ENCODE measurements at regions not wholly inside any gene's neighbourhood (a gene's known extent, or its start where the extent isn't known, plus 50 kb on each side); places are given as distances from the start of the nearest gene placed in this dataset.

DNA sequence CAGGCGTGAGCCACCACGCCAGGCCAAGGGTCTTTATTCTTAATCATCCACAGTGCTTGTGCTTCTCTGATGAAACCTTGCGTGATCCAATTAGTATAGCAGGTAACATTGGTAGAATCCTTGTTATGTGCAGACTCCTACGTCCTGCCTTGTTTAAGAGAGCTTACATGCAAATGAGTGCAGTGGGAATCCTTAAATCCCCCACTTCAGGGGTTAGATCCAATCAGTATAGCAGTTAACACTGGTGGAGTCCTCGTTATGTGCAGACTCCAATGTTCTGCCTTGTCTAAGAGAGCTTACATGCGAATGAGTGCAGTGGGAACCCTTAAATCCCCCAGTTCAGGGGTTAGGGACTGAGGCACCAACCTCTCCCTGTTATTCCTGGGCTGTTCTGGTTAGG lies 193.4 kb downstream of the SEMA6A start:
- TF ChIP-seq, protein P1, sequence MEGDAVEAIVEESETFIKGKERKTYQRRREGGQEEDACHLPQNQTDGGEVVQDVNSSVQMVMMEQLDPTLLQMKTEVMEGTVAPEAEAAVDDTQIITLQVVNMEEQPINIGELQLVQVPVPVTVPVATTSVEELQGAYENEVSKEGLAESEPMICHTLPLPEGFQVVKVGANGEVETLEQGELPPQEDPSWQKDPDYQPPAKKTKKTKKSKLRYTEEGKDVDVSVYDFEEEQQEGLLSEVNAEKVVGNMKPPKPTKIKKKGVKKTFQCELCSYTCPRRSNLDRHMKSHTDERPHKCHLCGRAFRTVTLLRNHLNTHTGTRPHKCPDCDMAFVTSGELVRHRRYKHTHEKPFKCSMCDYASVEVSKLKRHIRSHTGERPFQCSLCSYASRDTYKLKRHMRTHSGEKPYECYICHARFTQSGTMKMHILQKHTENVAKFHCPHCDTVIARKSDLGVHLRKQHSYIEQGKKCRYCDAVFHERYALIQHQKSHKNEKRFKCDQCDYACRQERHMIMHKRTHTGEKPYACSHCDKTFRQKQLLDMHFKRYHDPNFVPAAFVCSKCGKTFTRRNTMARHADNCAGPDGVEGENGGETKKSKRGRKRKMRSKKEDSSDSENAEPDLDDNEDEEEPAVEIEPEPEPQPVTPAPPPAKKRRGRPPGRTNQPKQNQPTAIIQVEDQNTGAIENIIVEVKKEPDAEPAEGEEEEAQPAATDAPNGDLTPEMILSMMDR (IDR thresholded peaks at IDR 0.05; ENCODE audit: insufficient read depth, low read depth, low read length) = no peak
- H3K4me3 ChIP-seq (ENCODE audit: low read depth, low read length) = no peak overlapping the region
- DNase-seq (ENCODE audit: low read depth) = no peak

DNA sequence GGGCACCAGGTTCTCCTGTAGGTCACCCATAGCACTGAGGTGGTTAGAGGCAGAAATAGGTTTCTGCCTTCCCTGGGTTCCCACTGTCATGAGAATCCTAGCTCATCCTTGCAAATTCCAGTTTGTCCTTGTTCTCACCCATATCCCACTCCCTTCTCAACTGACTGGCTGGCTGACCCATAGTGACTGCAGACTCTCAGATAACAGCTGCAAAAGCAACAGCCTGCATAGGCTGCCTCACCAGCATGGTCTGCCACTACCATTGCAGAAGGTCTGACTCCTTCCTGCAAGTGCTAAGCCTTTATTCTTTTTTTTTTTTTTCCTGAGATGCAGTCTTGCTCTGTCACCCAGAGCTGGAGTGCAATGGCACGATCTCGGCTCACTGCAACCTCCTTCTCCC lies 194.0 kb downstream of the SEMA6A start:
- TF ChIP-seq, protein P1 (IDR thresholded peaks at IDR 0.05; ENCODE audit: insufficient read depth, low read depth, low read length) = no peak
- no peak for DNase-seq (ENCODE audit: low read depth)
- H3K4me3 ChIP-seq (ENCODE audit: low read depth, low read length) = no peak overlapping the region

DNA sequence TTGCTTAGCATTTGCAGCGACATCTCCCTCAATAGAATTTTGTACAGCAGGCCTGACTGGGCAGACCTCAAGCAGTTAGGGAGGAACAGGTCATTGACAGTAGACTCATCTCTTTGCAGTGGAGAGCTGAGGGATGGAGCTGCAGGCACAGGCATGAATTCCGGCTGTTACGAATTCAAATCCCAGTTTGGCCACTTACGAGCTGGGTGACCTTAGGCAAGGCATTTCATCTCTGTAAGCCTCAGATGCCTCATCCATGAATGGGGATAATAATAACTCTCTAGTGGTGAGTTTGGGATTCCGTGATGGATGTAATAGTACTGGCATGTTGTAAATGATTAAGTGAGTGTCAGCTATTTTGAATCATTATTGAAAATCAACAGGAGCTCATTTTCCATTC lies 195.3 kb downstream of the SEMA6A start:
- DNase-seq (ENCODE audit: low read depth) = no peak
- no peak overlapping the region for H3K4me3 ChIP-seq (ENCODE audit: low read depth, low read length)
- TF ChIP-seq, protein P1 (IDR thresholded peaks at IDR 0.05; ENCODE audit: insufficient read depth, low read depth, low read length) = no peak

DNA sequence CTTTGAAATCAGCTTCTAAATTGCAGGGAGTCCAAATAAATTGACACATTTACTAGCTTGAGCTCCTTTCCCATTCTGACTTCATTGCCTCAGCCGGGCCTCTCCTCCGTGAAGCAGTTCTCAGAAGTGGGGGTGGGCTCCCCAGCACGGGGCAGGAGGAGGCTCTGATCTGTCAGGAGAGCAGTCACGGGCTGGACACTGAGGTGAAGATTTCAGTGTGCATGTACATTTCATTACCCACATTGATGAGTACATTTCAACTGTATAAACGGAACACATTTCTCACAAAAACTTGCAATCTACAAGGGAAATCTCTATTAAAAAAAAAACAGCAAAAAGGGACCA lies 195.9 kb downstream of the SEMA6A start:
- TF ChIP-seq, protein P1 (IDR thresholded peaks at IDR 0.05; ENCODE audit: insufficient read depth, low read depth, low read length) = no peak
- no peak for DNase-seq (ENCODE audit: low read depth)
- H3K4me3 ChIP-seq (ENCODE audit: low read depth, low read length) = no peak overlapping the region

DNA sequence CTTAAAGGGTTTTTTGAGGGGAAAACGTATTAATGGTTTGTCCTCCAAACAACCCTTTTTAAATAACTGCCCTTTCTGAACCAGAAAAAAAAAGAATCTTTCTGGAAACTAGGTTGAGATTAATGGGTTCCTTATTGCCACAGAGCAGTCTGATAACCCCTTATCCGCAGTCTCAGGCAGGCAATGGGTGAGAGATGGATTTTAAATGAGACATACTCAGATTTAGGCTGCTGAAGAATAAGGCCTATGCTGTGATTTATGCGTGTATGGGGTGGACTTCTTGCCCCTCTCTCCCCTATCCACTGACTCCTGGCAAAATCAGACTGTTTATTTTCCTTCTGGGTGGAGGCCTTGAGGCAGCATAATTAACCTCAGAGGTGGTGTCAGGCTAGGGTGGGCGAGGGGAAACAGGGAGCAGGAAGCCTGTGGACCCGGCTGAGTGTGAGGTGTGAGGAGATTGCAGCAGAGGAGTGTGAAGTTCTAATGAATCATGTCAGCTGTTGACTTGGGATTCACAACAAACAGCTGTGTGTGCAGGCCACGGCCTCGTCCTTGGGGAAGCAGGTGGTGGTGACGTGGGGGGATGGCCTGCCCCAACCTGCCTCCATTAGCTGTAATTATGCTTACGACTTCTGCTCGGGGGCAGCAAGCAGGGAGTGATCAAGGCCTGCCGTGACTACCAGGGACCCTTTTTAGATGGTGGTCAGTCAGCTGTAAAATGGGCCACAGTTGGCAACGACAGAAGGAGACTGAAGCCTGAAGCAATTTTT lies 196.4 kb downstream of the SEMA6A start:
- no peak overlapping the region for H3K4me3 ChIP-seq (ENCODE audit: low read depth, low read length)
- DNase-seq (ENCODE audit: low read depth) = no peak
- TF ChIP-seq, protein P1 (IDR thresholded peaks at IDR 0.05; ENCODE audit: insufficient read depth, low read depth, low read length) = no peak

DNA sequence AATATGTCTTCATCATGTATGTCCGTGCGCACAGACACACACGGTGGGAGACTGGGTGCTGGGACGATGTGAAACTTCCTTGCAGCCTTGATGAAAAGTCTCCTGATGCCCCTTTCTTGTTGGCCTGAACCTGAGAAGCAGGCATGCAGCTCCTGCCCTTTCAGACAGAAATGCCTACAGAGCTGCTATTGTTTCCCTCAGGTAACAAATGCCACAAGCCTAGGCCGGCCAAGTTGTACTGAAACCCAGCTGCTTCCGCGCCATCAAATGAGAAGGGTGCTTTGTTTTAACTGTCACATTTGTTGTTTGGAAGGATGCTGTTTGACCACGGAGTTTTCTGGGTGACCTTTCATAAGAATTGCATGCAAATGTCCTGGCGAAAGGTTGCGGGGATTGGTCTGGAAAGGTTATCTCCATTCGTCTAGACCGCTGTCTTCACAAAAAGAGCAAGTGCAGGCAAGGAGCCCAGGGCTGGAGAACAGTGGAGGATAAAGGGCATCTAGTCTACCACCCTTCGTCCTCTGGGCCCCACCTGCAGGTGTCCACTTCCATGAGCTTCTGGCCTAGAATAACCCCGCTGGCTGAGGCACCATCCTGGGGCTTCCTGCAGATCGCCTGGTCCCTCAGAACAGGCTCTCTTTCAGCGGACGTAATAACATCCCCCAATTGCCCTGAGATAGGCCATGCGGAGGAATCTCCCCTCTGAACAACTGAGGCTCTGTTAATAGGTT lies 197.2 kb downstream of the SEMA6A start:
- H3K4me3 ChIP-seq (ENCODE audit: low read depth, low read length) = no peak overlapping the region
- TF ChIP-seq, protein P1 (IDR thresholded peaks at IDR 0.05; ENCODE audit: insufficient read depth, low read depth, low read length) = no peak
- DNase-seq (ENCODE audit: low read depth) = no peak

All from fibroblast of villous mesenchyme (primary cell).